Uterus (tissue), 3 donors: ENCODE measurements at regions not wholly inside any gene's neighbourhood (a gene's known extent, or its start where the extent isn't known, plus 50 kb on each side); places are given as distances from the start of the nearest gene placed in this dataset.
A peak's percentile ranks its signal among the peaks of the same experiment; 100 is the strongest.
"Not testable (repeated sequence)": the region's sequence is repeated elsewhere in the genome, so short reads cannot be mapped to it uniquely, and the experiment has no call there.

Experiments
- DNase-seq, 2 donors: peaks; one replicate each; pipeline ENCODE4 v3.0.0-alpha.2; 2019 to 2020
- H3K27ac ChIP-seq, 2 donors: fragments of 200-600 bp; sonication (generic); 1 replicate in 1 of 2; 2 replicates in 1 of 2; pipeline ENCODE4 v1.5.1; 2016 to 2018
- H3K27me3 ChIP-seq, 2 donors: fragments of 200-600 bp; sonication (generic); one replicate each; pipeline ENCODE4 v1.5.1; 2018 to 2019; ENCODE audit warnings: control low read depth in 1 of 2
- H3K36me3 ChIP-seq, 2 donors: fragments of 200-600 bp; sonication (generic); one replicate each; pipeline ENCODE4 v1.5.1; 2019; ENCODE audit warnings: control low read depth in 1 of 2
- H3K4me1 ChIP-seq, 2 donors: fragments of 200-600 bp; sonication (generic); one replicate each; pipeline ENCODE4 v1.5.1; 2018 to 2019; ENCODE audit warnings: control low read depth in 1 of 2
- H3K4me3 ChIP-seq, 2 donors: fragments of 200-600 bp; sonication (generic); 1 replicate in 1 of 2; 2 replicates in 1 of 2; pipeline ENCODE4 v1.5.1; 2018 to 2019; ENCODE audit warnings: mild to moderate bottlenecking in 1 of 2
- H3K9me3 ChIP-seq, 2 donors: fragments of 200-600 bp; sonication (generic); one replicate each; pipeline ENCODE4 v1.5.1; 2019; ENCODE audit warnings: control low read depth in 1 of 2
- POLR2A ChIP-seq, 2 donors: fragments of 450-650 bp; IDR thresholded peaks; one replicate each; pipeline ENCODE4 v1.6.1; 2016; ENCODE audit warnings: antibody characterized with exemption in 2 of 2, mild to moderate bottlenecking in 1 of 2, moderate library complexity in 1 of 2
- intact Hi-C: fragments of 100-400 bp; cut with DNase I; formaldehyde crosslinking; loops from one replicate; pipeline ENCODE4 v1.15.1; 2023; ENCODE audit warnings: low total_unique reads
- TF ChIP-seq, protein P1 (sequence below), 4 experiments: fragments of 200-600 bp in 2 of 4; fragments of 450-650 bp in 2 of 4; sonication (generic) in 2 of 4; IDR thresholded peaks; one replicate each; pipeline ENCODE4 v1.5.1; 2016 to 2019; ENCODE audit warnings: antibody characterized with exemption in 4 of 4, mild to moderate bottlenecking in 2 of 4, moderate library complexity in 1 of 4
- donor health status: DM: yes; HTN: yes; CAD: no.

DNA sequence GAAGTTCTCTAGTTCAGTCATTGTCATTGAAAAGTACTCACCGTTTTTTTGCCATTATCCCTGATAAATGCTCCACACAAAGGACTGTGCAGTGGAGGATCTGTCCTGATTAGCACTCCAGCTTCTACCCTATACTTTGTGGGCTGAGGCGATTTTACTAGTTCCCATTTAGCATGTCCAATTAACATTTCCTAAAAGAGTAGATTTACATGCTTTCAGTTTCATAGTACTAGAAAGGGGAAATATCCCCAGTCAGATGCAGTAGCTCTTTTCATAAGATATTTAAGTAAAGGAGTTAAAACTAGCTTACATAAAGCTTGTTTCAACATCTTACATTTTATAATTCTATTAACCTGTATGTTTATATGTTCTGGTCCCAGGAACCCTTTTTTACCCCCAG, 144.9 kb upstream of the APOOL start:
- H3K9me3 ChIP-seq, intact Hi-C loops: not testable (repeated sequence)

DNA sequence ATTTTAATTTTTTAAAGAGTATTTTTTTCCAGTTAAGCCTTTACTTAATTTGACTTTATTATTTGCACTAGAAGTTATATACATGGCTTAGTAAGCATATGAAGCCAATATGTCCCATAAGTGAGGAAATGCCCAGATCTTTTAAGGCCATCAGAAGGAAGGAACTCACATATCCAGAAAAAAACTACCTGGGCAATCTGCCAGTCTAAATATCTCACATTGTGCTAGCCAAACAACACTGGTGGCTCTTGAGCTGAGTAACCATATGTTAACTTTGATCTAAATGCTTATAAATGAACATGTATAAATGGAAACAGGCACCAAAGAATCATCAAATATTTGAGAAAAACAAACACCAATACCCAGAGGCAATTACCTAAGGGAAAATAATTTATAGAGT, 138.6 kb upstream of the APOOL start:
- TF ChIP-seq, protein P1, sequence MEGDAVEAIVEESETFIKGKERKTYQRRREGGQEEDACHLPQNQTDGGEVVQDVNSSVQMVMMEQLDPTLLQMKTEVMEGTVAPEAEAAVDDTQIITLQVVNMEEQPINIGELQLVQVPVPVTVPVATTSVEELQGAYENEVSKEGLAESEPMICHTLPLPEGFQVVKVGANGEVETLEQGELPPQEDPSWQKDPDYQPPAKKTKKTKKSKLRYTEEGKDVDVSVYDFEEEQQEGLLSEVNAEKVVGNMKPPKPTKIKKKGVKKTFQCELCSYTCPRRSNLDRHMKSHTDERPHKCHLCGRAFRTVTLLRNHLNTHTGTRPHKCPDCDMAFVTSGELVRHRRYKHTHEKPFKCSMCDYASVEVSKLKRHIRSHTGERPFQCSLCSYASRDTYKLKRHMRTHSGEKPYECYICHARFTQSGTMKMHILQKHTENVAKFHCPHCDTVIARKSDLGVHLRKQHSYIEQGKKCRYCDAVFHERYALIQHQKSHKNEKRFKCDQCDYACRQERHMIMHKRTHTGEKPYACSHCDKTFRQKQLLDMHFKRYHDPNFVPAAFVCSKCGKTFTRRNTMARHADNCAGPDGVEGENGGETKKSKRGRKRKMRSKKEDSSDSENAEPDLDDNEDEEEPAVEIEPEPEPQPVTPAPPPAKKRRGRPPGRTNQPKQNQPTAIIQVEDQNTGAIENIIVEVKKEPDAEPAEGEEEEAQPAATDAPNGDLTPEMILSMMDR (IDR thresholded peaks at IDR 0.05) = no peak
- no peak for TF ChIP-seq POLR2A (IDR thresholded peaks at IDR 0.05)
- intact Hi-C loops = no loop called here
- Histone ChIP-seq H3K4me3 (no peak overlapping the region), H3K36me3 (no peaks in the 10 kb centered on the region), H3K9me3 (no peaks in the 10 kb centered on the region), H3K27me3 (no peaks in the 10 kb centered on the region), H3K27ac (no peak overlapping the region), H3K4me1 (no peaks in the 10 kb centered on the region)
- no peak for DNase-seq

More for the DNA sequence above, 144.9 kb upstream of the APOOL start:
- H3K27ac ChIP-seq, H3K4me3 ChIP-seq, H3K27me3 ChIP-seq, DNase-seq, H3K4me1 ChIP-seq, H3K36me3 ChIP-seq: not testable (repeated sequence)

DNA sequence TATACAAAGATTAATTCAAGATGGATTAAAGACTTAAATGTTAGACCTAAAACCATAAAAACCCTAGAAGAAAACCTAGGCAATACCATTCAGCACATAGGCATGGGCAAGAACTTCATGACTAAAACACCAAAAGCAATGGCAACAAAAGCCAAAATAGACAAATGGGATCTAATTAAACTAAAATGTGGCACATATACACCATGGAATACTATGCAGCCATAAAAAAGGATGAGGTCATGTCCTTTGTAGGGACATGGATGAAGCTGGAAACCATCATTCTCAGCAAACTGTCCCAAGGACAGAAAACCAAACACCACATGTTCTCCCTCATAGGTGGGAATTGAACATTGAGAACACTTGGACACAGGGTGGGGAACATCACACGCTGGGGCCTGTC, 133.4 kb upstream of the APOOL start:
- H3K36me3 ChIP-seq, intact Hi-C loops, H3K4me1 ChIP-seq, H3K4me3 ChIP-seq, H3K27ac ChIP-seq, H3K27me3 ChIP-seq, DNase-seq, H3K9me3 ChIP-seq: not testable (repeated sequence)

DNA sequence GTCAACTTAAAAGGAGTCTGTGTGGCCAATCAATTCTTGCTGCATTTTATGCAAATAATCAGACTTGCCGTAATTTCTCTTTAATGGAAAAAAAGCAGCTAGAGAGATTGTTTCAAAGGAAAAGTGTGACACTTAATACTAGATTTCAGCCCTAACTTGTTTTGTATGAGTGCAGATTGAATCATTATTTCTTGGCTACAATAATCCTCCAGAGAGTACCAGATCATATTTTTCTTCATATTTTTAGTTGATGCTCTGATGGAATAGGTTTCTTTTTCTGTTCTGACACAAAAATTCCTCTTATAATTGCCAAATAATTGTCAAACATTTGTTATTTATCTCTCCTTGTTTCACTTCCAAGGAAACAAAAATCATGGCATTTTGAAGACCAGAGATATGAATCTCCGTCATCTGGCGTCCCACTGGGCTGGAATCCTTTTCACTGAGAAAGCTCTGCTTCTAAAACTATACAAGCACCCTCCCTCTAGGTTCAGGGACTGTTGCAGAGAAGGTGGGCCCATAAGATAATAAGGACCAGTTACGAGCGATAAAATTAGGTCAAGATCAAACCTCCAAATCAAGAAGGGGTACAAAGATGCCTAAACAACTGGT, 131.4 kb upstream of the APOOL start:
- intact Hi-C loops, H3K4me3 ChIP-seq, H3K4me1 ChIP-seq, H3K9me3 ChIP-seq, H3K27me3 ChIP-seq, H3K27ac ChIP-seq, DNase-seq, H3K36me3 ChIP-seq: not testable (repeated sequence)

DNA sequence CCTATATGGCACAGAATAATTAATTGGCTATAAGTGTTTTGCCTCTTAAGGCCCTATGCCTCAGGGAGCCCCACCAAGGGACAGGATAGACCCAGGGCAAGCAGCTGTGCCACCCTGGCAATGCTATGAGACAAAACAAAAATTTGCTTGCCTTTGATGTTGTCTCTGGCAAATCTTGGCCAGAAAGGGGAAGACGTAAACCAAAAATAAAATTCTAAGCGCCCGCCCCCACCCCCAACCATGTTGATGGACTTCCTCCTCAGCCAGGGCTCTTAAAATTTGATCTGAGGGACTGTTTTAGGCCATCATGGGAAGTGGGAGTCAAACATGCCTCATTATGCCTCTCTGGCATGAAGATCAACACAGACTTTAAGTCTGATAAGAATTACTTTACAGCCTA, 130.5 kb upstream of the APOOL start:
- intact Hi-C loops = no loop called here
- no peaks in the 10 kb centered on the region for H3K27me3 ChIP-seq
- H3K9me3 ChIP-seq = no peaks in the 10 kb centered on the region
- H3K27ac ChIP-seq = peak overlapping the region in 1 of 2 donors; percentile 41
- DNase-seq = no peak
- H3K4me3 ChIP-seq = no peak overlapping the region
- TF ChIP-seq, protein P1 (IDR thresholded peaks at IDR 0.05) = no peak
- no peak for TF ChIP-seq POLR2A (IDR thresholded peaks at IDR 0.05)
- no peaks in the 10 kb centered on the region for H3K4me1 ChIP-seq
- no peaks in the 10 kb centered on the region for H3K36me3 ChIP-seq

DNA sequence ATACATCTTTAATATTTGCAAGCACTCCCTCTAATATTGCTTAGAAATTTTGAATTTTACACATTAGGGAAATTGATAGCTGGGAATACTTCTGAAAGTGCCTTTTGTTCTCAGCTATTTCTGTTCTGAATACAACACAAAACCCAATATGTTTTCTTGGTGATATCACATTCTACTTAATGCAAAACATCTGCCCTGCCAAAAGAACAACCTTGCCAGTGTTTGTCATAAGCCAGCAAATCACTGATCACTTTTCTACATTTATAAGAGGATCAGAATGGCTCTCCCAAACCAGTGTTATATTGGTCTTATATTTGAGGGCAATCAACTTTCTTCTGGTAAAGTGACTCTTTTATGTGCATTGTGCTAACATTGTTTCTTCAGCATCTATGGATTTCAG, 126.8 kb upstream of the APOOL start:
- Histone ChIP-seq H3K4me3 (no peak overlapping the region), H3K27me3 (no peaks in the 10 kb centered on the region), H3K4me1 (no peaks in the 10 kb centered on the region), H3K27ac (no peak overlapping the region), H3K9me3 (no peaks in the 10 kb centered on the region), H3K36me3 (no peaks in the 10 kb centered on the region)
- DNase-seq = no peak
- intact Hi-C loops = no loop called here
- TF ChIP-seq POLR2A (IDR thresholded peaks at IDR 0.05) = no peak

DNA sequence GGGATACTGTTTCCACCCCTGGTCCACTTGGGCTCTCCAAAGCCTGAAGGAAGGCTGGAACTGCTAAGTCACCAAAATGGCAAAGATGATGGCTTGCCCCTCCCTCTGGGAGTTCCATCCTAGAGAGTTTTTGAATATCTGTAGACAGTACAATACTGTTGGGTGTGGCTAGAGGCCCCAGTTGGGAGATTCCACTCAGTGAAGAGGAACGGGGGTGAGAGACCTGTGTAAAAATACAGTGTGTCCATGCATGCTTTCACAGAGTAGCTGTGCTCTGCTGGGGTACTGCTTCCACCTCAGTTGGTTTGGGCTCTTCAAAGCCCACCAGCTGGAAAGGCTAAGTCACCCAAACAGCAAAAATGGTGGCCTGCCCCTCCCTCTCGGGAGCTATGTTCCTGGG, 109.8 kb upstream of the APOOL start:
- H3K4me1 ChIP-seq = no peaks in the 10 kb centered on the region
- H3K4me3 ChIP-seq = no peak overlapping the region
- H3K27me3 ChIP-seq = peaks cover 0 to 4% of the 10 kb centered on the region in 2 donors
- no peaks in the 10 kb centered on the region for H3K9me3 ChIP-seq
- DNase-seq = no peak
- intact Hi-C loops = no loop called here
- no peaks in the 10 kb centered on the region for H3K36me3 ChIP-seq
- no peak overlapping the region for H3K27ac ChIP-seq
- TF ChIP-seq, protein P1 (IDR thresholded peaks at IDR 0.05) = no peak
- no peak for TF ChIP-seq POLR2A (IDR thresholded peaks at IDR 0.05)
